RWPE2 (cell line): ENCODE measurements at regions not wholly inside any gene's neighbourhood (a gene's known extent, or its start where the extent isn't known, plus 50 kb on each side); places are given as distances from the start of the nearest gene placed in this dataset.

Source experiments
- ATAC-seq: fragments of 200-7000 bp; cut with Tn5 transposase; 3 replicates; pipeline ENCODE4 v1.9.1; 2021; ENCODE audit warnings: low read depth
- DNase-seq: peaks from one replicate; pipeline ENCODE4 v3.0.0-alpha.2; 2020; ENCODE audit warnings: low spot score
- H3K27ac ChIP-seq: fragments of 450-650 bp; 2 replicates; pipeline ENCODE4 v1.5.1; 2017; ENCODE audit warnings: mild to moderate bottlenecking; ENCODE audit not compliant: poor library complexity, severe bottlenecking
- H3K27me3 ChIP-seq: fragments of 250-450 bp; sonication (Bioruptor Pico); 2 replicates; pipeline ENCODE4 v1.5.1; 2021; ENCODE audit warnings: mild to moderate bottlenecking, moderate library complexity; ENCODE audit not compliant: insufficient read depth, poor library complexity, severe bottlenecking
- H3K36me3 ChIP-seq: fragments of 250-450 bp; sonication (Bioruptor Pico); 2 replicates; pipeline ENCODE4 v1.5.1; 2020; ENCODE audit warnings: low read depth, mild to moderate bottlenecking, moderate library complexity
- H3K4me1 ChIP-seq: fragments of 250-450 bp; sonication (Bioruptor Pico); 2 replicates; pipeline ENCODE4 v1.5.1; 2021; ENCODE audit warnings: mild to moderate bottlenecking, moderate library complexity; ENCODE audit not compliant: insufficient read depth, poor library complexity, severe bottlenecking
- H3K4me3 ChIP-seq: fragments of 250-450 bp; sonication (Bioruptor Pico); 2 replicates; pipeline ENCODE4 v1.5.1; 2021; ENCODE audit warnings: mild to moderate bottlenecking, moderate library complexity; ENCODE audit not compliant: severe bottlenecking
- H3K9me3 ChIP-seq: fragments of 250-450 bp; sonication (Bioruptor Pico); 2 replicates; pipeline ENCODE4 v1.5.1; 2021; ENCODE audit warnings: mild to moderate bottlenecking, moderate library complexity; ENCODE audit not compliant: severe bottlenecking
- TF ChIP-seq, protein P1 (sequence below): fragments of 450-650 bp; IDR thresholded peaks from one replicate; pipeline ENCODE4 v1.5.1; 2017; ENCODE audit warnings: mild to moderate bottlenecking, moderate library complexity; ENCODE audit not compliant: poor library complexity, severe bottlenecking

DNA sequence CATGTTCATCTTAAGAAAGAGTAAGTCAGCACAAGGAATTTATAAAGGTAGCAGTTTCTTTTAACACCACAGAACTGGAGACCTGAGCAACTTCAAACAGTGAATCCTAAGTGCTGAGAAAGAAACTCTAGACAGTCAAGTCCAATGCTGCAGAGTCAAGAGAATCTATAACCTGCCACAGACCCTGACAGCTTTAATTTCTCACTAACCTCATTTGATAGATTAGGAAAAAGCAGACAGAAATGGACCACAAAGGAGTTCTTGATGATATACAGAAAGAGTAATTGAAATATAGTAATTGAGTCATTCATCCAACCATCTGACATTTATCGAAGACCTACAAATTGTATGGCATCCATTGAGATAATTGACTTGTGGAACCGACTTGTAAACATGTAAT lies 847.0 kb downstream of the SORCS1 start:
- Histone ChIP-seq H3K36me3 (no peaks in the 10 kb centered on the region), H3K4me3 (no peak overlapping the region), H3K27me3 (no peaks in the 10 kb centered on the region), H3K27ac (no peak overlapping the region), H3K9me3 (no peaks in the 10 kb centered on the region), H3K4me1 (no peaks in the 10 kb centered on the region)
- TF ChIP-seq, protein P1, sequence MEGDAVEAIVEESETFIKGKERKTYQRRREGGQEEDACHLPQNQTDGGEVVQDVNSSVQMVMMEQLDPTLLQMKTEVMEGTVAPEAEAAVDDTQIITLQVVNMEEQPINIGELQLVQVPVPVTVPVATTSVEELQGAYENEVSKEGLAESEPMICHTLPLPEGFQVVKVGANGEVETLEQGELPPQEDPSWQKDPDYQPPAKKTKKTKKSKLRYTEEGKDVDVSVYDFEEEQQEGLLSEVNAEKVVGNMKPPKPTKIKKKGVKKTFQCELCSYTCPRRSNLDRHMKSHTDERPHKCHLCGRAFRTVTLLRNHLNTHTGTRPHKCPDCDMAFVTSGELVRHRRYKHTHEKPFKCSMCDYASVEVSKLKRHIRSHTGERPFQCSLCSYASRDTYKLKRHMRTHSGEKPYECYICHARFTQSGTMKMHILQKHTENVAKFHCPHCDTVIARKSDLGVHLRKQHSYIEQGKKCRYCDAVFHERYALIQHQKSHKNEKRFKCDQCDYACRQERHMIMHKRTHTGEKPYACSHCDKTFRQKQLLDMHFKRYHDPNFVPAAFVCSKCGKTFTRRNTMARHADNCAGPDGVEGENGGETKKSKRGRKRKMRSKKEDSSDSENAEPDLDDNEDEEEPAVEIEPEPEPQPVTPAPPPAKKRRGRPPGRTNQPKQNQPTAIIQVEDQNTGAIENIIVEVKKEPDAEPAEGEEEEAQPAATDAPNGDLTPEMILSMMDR = no peak
- ATAC-seq (no peak), DNase-seq (no peak)

GRCh38 chr10:106313041-106313440 lies 851.5 kb downstream of the SORCS1 start:
- no peaks in the 10 kb centered on the region for H3K9me3 ChIP-seq
- no peaks in the 10 kb centered on the region for H3K4me1 ChIP-seq
- TF ChIP-seq, protein P1 = no peak
- H3K4me3 ChIP-seq = no peak overlapping the region
- no peak for DNase-seq
- ATAC-seq = no peak
- H3K27me3 ChIP-seq = no peaks in the 10 kb centered on the region
- H3K27ac ChIP-seq = no peak overlapping the region
- H3K36me3 ChIP-seq = no peaks in the 10 kb centered on the region

GRCh38 chr10:106312087-106312486 lies 852.4 kb downstream of the SORCS1 start:
- ATAC-seq (no peak), DNase-seq (no peak)
- H3K27me3 ChIP-seq = no peaks in the 10 kb centered on the region
- no peaks in the 10 kb centered on the region for H3K9me3 ChIP-seq
- no peak overlapping the region for H3K27ac ChIP-seq
- no peak overlapping the region for H3K4me3 ChIP-seq
- TF ChIP-seq, protein P1 = no peak
- H3K4me1 ChIP-seq = no peaks in the 10 kb centered on the region
- no peaks in the 10 kb centered on the region for H3K36me3 ChIP-seq

DNA sequence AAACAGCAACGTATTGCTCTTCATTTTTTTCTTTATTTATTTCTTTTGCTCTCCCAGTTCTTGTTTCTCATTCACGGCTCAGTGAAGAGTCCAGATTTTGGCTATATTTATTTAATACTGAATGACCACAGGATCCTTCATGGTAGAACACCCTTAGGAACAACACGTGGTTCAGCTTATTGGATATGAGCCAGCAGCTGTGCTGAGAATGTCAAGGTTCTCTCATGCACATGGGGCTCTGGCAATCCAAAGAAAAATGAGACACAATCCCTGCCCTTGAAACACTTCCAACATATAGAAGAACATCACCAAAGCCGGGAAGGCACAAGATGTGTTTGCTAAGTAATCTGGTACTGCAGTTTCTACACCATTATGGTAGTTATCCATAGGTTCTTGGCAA lies 852.9 kb downstream of the SORCS1 start:
- Histone ChIP-seq H3K36me3 (no peaks in the 10 kb centered on the region), H3K4me1 (no peaks in the 10 kb centered on the region), H3K9me3 (no peaks in the 10 kb centered on the region), H3K4me3 (no peak overlapping the region), H3K27ac (no peak overlapping the region), H3K27me3 (no peaks in the 10 kb centered on the region)
- TF ChIP-seq, protein P1 = no peak
- no peak for DNase-seq
- no peak for ATAC-seq

DNA sequence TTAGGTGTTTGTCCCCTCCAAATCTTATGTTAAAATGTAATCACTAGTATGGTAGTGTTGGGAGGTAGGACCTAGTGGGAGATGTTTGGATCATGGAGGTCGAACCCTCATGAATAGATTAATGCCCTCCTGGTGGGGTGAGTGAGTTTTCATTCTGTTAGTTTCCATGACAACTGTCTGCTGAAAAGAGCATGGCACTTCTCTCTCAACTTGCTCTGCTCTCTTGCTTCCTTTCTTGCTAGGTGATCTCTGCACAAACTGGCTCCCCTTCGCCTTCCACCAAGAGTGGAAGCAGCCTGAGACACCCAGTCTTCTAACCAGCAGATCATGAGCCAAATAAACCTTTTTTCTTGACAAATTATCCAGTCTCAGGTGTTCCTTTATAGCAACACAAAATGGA lies 853.9 kb downstream of the SORCS1 start:
- H3K36me3 ChIP-seq = no peaks in the 10 kb centered on the region
- H3K27ac ChIP-seq = no peak overlapping the region
- H3K4me3 ChIP-seq = no peak overlapping the region
- H3K27me3 ChIP-seq = no peaks in the 10 kb centered on the region
- no peak for DNase-seq
- TF ChIP-seq, protein P1 = no peak
- H3K9me3 ChIP-seq = no peaks in the 10 kb centered on the region
- H3K4me1 ChIP-seq = no peaks in the 10 kb centered on the region
- ATAC-seq = no peak
